SK-N-MC (cell line): ENCODE measurements at regions not wholly inside any gene's neighbourhood (a gene's known extent, or its start where the extent isn't known, plus 50 kb on each side); places are given as distances from the start of the nearest gene placed in this dataset.

ENCODE experiments used
- EZH2 ChIP-seq: fragments of 200-600 bp; sonication (generic); IDR thresholded peaks from one replicate; pipeline ENCODE4 v1.6.1; 2017; ENCODE audit warnings: antibody characterized with exemption
- FOXP2 ChIP-seq: optimal IDR thresholded peaks from 2 replicates; pipeline ENCODE3; 2011; ENCODE audit warnings: mild to moderate bottlenecking, moderate library complexity; ENCODE audit not compliant: insufficient read depth; ENCODE audit errors: extremely low read length, control extremely low read depth

DNA sequence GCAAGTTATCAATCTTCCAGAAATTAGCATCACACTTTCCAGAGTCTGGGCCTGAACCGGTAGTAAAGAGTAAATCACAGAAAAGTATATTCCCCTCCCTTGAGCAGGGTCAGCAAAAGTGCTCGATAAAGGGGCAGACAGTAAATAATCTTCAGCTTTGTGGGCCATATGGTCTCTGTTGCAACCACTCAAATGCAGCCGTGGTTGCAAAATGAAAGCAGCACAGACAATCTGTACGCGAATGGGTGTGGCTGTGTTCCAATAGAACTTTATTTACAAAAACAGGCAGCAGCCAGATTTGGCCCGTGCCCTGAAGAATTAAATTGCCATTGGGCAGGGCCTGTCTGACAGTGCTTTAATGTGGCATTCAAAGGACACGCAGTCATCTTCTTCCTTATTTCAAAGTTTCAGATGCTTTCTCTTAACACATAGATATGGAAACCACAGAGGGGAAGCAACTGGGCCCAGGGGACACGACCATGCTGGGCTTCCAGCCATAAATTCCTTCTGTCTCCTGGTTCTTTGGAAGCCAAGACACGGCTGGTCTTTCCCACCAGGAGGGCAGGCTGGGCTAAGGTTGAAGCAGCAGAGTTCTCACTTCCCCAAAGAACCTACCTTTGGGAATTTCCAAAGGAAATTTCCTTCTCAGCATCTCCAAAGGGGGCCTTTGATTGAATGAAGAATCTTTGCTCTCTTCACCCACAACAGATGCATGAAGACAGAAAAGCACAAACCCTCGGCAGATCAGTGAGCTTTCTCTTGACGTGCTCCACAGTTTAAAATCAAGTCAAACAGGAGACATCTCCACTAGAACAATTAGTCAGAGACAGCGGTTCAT is 489.8 kb upstream of the PROK2 start:
- no peak for TF ChIP-seq EZH2
- no peak for TF ChIP-seq FOXP2
